ENCODE measurements at regions not wholly inside any gene's neighbourhood (a gene's known extent, or its start where the extent isn't known, plus 50 kb on each side); places are given as distances from the start of the nearest gene placed in this dataset.

DNA sequence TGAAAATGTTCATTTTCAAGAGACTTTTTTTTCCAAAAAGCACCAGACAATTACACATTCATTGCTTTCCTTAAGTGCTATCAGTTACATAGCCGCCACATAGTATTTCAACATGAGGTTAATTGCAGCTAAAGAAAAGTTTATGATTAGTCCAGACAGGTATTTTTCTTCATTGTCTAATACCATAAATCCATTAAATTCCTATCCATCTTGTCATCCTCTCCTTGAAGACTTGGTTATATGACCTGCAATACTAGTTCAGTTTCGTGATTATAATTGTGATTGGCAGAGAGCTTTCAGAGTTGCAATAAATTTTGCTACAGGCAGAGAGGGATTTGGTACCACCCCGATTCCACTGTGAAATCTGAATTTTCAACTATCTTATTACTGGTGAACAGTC, 437.7 kb downstream of the GPATCH2 start:
- no peak for DNase-seq

DNA sequence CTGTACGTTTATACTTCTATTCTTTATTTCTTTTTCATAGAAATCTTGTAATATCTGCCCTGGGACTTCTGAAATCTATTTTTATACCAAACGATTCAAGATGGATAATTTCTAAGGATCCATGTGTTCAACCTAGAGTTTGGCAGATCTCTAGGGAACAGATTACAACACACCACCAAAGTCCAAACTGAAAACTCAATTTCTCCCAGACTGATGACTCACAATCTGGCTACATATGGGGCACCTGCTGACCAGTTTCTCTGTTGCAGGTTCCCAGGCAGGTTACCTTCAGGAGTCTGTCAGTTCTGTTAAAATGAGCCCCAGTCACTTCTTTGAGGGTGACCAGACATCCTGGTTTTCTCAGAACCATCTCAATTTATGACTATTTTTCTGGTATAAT, 439.4 kb downstream of the GPATCH2 start:
- DNase-seq: no peak

DNA sequence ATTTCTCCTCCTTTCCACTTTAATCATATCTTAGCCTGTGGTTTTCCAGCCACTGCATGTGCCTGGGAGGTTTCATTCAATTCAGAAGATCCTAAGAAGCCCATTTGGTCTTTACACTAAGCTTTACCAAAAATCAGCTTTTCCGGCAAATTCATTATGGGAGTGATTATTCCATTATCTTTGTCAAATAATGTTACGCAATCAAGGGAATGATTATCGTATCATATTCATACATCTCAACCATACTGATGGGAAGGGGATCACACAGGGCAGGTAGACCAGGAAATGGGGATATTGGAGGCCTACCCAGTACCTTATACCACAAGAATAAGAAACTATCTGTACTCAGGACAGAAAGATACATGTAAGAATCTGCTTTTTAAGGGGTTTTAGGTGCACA, 440.5 kb downstream of the GPATCH2 start:
- DNase-seq: no peak

DNA sequence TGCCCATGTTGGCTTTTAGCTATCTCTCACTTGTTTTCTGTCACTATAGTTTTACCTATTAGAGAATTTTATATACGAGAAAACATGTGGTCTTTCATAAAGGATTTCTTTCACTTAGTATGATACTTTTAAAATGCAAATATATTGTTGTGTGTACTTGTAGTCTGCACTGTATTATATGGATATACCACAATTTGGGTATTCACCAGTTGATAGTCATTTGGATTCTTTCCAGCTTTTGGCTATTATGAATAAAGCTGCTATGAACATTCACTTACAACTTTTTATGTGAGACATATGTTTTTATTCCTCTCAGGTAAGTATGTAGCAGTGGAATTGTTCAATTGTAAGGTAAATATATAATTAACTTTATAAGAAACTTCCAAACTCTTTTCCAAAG, 441.5 kb downstream of the GPATCH2 start:
- DNase-seq: no peak

DNA sequence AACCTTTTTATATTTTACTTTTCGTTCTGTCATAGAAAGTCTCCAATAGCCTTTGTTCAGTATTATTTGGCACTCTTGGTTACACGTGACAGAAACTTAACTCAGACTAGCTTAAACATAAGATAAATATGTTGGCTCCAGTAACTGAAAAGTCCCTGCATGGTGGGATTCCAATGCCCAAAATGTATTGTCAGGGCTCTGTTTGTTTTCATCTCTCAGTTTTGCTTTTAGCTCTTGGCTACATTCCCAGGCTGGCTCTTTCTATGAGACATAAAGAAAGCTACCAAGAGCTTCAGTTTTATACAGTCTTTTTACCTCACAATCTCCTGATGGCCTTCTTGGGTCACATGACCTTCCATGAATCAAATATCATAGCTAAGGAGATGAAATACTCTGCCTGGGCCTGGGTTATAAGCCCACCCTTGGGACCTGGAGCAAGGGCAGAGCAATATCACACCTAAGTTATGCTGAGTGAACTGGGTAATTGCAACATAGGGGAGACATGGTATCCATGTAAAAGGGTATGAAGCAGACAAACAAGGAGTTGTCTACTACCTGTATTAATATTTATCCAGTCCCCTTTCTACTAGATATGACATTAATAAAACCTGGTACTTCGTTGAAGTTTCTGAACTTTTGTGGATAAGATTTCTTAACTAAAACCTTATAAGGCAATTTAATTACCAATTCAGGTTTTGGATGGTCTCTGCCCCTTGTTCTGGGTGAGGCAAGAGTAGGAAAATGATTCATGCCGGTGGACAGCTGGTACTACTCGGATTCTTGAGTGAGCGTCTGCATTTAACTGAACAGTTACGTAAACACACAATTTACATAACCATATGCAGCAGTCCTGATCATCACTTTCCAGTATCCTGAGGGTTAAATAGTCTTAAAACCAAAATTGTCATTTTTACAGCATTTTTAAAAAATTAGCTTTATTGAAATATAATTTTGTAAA, 442.3 kb downstream of the GPATCH2 start:
- DNase-seq: no peak

DNA sequence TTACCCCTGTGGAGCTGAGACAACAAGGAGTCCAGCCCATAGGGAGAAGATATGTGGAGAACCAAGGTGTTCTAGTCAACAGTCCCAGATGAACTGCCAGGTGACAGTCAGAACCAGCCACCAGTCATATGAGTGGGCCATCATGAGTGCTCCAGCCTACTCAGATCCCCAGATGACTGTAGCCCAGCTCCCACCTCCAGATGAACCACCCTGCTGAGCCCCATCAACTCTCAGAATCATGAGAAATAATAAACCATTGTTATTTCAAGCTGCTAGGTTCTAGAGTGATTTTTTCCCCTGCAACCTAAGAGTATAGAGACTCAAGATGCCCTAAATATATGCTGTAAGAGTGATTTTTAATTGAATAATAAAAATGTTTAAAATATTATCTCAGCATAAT, 444.2 kb downstream of the GPATCH2 start:
- no peak for DNase-seq

DNA sequence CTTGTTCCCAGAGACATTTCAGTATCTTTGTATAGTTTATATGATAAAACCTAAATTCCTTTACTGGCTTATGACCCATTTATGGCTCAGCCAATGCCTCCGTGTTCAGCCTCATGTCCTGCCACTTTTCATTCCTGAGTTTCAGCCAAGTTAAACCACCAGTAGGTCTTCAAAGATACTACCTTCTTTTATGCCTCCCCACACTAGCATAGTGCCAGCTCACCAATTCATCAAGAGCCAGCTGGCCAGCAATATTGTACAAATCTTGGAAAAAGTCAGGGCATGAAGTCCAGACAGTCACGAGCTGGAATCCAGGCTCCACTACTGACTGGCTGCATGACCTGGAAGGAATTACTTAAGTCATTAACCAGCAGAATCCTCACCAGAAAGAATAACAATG, 446.0 kb downstream of the GPATCH2 start:
- DNase-seq: no peak

DNA sequence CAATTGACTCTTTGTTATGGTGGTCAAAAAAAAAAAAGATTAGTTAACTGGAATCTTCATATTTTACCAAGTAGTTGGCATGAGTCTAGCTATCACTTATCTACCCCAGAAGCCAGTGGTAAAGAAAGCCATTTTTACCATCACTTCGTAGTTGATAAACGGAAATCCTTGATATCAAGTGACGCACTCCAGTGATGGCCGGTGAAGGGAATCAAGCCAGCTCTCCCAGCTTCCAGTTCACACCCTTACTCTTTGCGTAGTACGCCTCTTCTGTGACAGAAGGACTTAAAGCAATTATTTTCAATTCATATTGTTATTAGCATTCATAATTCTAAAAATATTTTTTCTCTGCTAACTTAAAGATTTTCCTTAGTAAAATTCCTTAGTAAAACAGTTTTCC, 447.9 kb downstream of the GPATCH2 start:
- DNase-seq: no peak

DNA sequence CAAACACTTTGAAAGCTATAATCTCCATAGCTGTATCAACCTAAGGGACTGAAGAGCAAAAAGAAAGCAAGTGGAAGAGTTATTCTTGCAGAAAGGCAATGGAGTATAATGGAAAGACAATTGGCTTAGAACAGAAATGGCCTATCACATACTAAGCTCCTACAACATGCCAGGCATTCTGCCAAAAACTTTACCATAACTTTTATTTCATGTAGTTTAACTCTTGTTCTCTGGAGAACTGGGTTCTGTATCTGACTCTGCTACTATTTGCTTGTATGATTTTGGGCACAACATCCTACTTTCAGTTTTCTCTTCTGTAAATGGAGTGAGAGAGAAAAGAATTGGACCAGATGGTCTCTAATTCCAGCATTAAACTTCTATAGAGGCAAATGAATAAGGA, 449.1 kb downstream of the GPATCH2 start:
- no peak for DNase-seq

DNA sequence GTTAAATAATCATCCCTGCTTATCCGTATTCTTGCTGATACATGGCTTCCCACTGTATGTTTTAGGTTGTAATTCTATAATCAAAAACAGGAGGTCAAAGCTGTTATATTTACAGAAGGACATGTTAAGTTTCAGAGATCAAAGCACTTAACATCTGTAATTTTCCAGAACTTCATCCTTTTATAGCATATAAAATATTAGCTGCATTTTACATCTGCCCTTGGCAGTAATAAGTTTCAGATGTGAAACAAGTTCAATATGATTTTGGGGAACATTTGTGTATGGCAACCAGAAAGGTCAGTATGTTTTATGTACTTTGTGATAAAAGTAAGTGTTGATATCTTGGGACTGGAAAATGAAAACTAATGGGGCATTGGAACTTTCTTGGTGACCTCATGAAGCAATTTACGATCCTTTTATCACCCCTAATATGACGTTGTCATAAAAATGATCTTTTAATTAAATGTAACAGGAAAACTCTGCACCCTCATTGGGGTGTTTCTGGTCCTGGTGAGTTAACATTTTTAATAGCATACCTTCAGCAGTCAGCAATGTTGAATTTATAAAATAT, 449.6 kb downstream of the GPATCH2 start:
- DNase-seq: no peak

DNA sequence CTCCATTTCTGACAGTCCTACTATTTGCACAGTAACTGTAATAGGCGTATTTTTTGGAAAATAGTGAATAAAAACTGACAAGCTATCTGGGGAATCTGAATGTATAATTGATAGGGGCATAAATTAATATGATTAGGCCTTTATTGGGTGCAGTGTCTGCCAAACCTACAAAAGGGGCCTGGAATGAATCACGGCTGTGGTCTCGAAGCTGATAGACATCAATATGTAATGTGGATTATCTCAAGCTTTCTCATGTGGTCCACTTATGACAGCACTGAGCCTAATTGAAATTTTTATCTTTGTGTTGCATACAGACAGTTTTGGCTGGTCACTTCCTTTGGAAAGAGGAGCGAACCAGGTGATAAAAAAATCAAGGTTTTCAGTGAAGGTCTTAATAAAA, 450.4 kb downstream of the GPATCH2 start:
- no peak for DNase-seq

DNA sequence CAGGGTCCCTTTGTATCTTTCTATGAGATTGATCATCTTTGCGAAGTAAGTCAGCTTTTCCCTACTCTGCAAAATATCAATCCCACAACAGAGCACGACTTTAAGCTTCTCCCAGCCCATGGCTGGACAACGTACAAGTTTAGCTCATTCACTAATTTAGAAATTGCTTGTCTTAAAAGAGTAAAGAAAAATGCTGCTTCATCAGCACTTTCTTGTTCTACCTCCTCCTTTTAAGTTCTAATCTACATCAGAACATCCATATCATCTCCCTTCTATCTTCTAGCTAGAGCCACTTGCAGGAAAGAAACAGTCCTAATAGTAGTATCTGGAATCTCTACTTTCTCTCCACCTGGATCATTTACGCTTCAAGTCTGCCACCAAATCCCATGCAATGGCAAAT, 441.2 kb upstream of the ESRRG start:
- no peak for DNase-seq

DNA sequence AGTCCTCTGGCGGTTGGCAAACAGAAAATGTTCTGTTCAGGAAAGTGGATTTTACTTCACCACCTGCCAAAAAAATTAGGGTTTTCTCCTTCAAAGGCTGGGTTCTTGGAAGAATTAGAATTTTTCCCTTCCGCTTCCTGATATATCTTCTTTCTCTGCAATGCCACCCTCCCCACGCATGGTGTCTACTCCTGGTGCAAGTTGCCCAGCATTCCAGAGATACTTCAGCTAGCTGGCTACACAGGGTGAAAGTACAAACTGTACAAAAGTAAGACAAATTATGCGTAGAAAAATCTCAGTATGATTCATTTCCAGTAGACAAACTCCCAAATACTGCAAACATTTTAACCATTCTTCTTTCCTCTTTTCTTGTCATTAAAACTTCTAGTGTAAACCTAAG, 430.1 kb upstream of the ESRRG start:
- DNase-seq: no peak

DNA sequence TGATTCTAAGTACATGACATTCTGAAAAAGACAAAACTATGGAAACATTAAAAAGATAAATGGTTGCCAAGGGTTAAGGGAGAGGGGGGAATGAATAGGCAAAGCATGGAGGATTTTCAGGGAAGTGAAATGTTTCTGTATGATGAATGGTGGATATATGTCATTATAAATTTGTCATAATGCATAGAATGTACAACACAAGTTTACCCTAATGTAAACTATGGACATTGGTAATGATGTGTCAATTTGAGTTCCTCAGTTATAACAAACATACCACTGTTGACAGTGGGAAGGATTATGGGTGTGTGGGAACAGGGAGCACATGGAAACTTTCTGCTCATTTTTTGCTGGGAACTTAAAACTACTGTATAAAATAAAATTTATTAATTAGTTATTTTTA, 427.1 kb upstream of the ESRRG start:
- DNase-seq: no peak

DNA sequence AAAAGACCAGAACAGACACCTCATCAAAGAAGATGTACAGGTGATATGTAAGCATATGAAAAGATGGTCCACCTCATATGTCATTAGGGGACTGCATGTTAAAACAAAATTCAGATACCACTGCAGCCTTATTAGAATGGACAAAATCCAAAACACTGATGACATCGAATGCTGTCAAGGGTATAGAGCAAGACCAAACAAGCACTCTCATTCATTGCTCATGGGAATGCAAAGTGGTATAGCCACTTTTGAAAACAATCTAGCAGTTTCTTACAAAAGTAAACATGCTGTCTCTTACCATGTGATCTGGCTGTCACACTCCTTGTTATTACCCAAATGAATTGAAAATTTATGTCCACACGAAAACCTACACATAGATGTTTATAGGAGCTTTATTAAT, 426.6 kb upstream of the ESRRG start:
- no peak for DNase-seq

DNA sequence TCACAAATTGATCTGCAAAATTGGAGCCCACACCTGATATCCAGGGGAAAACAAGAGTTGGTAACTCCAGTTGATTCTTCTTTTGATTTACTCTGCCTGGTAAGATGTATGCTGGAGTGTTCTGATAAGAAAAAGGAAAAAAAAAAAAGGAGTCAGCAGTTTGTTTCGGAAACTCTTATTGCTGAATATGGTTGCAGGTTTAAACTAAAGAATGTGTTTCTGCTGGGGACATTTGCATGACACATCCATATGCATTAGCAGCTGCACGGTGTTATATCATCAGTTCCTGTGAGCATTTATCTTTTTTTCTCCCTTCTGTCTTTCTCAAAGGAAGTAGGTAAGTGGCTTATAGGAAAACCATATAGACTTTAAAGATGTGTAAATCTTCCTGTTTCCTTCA, 418.5 kb upstream of the ESRRG start:
- no peak for DNase-seq

DNA sequence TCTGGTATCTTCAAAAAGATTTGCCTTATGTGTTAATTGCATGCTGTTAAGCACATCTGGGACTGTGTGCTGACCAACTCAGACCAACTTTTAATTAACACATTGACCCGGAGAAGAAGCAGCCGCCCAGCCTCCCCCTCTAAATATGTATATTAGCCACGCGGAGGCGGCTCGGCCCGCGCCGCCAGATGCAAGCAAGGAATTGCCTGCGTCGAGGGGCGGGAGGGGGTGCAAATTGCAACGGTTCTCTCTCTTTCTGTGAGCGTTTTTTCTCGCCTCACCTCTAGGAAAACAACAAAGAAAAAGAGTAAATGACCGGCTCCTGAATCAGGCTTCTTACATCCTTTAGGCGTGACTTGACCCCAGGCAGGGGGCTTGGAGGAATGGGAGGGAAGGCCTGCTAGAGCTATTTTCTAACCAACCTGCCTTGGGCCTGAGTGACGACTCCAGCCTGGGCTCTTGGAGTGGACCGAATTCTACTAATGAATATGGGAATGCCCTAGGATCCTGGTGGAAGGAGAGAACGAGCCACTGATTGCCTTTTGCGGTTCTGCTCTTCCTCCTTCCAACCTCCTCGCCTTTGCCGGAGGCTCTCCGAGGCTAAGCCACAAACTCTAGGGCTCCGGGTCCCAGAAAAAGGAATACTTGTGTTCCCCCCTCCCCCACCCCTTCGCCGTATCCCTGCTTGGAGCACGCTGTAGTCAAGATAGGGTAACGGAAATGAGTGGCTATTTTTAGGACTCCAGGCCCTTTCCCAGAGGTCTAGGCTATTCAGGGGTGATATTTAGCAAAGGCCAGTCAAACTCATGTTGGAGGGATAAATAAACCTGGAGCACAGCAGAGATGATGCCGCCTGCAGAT, 417.0 kb upstream of the ESRRG start:
- peak; percentile 74 for DNase-seq

DNA sequence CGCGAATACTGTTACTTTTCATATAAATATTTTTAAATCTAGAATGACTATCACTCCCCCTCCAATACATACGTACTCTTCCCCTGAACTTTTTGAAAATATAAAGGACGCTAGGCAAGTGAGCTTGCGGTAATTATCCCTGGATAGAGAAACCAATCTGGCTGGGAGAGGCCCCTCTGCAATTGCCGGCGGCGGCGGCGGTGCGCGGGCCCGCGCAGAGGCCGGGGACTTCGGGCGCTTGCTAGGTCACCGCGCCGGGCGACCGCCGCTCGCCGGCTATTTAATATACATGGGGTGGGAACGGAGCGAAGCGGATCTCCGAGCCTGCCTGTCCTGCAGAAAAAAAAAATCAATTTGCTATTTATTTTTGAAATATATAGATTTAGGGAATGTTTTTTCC, 416.3 kb upstream of the ESRRG start:
- DNase-seq: peak; percentile 74

DNA sequence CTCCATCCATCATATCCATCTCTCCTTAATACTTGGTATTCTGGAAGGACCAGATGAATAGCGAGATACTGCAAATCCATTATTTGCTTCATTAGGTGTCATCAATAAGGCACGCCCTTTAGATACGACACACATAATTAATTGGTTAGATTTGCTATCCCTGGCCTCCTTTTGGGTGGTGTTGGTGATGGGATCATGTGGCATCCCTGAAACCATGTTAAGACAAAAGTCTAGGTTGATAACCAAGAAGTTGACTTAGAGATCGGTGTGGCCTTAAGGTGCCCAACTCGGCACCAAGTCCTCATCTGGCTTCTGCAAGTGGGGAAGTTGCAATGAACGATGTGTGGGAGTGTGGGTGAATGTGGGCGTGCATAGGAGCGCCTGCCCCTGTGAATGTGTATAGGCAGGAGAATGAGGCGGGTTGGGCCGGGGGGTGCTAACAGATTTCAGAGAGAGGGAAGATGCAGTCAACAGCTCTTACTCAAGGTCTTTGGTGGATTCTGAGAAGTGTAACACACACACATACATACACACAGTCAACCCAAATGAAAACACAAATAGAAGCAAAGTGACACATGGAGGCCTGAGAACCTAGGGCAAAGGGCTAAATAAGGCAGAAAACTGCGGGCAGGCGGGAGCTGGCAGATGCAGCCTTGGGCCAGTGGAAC, 415.7 kb upstream of the ESRRG start:
- DNase-seq: peak; percentile 62

DNA sequence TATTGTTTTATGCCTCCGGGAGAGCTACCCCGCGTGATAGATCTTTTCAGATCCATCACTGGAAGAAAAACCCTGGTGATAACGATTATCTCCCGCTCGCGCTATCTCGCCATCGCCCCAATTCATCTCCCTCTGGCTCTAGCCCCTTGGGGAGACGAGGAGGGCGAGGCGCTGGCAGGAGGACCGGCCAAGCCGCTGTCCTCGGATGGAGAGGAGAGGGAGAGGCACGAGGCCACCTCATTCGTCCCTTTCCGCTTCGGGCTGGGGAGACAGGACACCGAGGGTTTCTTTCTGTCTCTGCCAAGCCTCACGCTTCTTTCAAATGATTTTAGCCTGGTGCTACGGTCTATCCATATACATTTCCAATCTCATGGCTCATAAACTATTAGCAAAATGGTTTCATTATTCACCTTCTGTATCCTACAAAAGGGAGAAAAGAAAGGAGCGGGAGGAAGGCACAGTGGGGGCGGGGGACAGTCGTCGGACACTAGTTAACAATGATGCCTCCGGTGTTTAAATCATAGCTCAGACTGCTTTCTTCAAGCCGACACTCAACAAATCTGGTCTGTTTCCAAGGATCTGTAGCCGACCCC, 415.0 kb upstream of the ESRRG start:
- peak; percentile 61 for DNase-seq

DNA sequence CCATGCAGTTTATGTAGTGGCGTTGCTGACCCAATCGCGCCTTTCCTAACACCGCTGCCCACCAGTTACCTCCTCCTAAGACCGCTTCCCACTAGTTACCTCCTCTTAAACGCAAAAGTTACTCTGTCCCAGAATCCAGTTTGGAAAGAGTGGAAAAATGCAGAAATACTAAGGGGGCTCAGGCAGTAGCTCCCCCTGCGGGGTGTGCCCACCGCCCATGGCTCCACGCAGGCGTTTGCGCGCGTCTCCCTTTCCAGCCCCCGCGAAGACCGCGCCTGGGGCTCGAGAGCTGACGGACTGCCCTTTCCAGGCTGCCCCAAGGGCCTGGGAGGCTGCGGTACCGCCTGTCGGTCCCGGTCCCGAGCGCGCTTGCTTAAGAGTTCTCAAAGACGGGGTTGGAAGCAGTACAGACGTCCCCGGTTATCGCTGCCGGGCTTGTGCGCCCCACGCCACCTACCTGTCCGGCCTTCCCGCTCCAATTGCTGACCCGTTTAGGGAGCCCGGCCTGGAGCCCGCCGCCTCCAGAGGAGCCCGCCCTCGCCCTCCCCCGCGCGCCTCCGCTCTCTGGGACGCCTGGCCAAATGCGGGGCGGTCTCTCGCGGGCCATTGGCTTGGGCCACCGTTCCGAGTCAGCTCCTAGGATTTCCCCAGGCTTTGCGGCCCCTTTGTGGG, 414.1 kb upstream of the ESRRG start:
- DNase-seq: peak; percentile 47

DNA sequence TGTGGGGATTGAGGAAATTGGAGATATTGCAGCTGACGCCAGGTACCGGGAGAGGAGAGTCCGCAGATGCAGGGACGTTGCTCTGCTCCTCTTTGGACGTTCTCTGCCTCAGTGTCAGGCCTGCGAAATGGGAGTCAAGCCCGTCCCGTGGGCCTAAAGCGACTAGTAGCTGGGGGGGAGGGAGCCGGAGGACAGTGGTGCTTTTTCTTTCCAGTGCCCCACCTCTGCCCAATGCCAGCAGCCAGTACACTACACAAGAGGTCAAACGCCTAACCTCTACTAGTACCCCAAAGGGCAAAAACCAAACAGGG, 413.6 kb upstream of the ESRRG start:
- peak; percentile 50 for DNase-seq
